CD4-positive, alpha-beta T cell treated with Interleukin-15 for 4 hours (primary cell): ENCODE measurements at regions not wholly inside any gene's neighbourhood (a gene's known extent, or its start where the extent isn't known, plus 50 kb on each side); places are given as distances from the start of the nearest gene placed in this dataset.

Source experiments
- DNase-seq: peaks from one replicate; pipeline ENCODE4 v3.0.0-alpha.2; 2020; ENCODE audit warnings: low spot score

GRCh38 chr20:59376109-59376841 is 75.9 kb downstream of the EDN3 start:
- DNase-seq = no peak

- DNase-seq = no peak
Measured at GRCh38 chr20:59376998-59377397, 76.6 kb downstream of the EDN3 start.

DNA sequence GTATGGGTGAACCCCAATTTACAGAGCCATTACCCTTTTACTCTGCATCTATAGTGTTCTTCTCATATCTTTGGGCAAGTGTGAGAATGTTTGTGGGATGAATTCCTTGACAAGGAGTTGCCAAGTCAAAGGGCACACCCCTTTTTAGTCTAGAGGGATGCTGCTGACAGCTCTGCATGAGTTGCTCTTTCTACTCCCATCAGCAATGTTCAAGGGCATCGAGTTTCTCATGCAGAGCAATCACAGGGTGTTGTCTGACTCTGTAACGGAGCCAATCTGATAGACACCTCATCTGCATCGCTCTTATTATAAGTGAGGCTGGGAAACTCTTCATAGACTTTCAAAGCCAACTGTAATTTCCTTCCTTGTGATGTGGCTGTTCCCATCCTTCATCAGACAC is 77.4 kb downstream of the EDN3 start:
- DNase-seq = no peak

GRCh38 chr20:59378396-59378795 is 78.0 kb downstream of the EDN3 start:
- no peak for DNase-seq

- DNase-seq = no peak
Measured at GRCh38 chr20:59378966-59379365, 78.6 kb downstream of the EDN3 start.

GRCh38 chr20:59381689-59382088 is 81.3 kb downstream of the EDN3 start:
- DNase-seq = no peak

- no peak for DNase-seq
Measured at GRCh38 chr20:59382157-59382725, 81.8 kb downstream of the EDN3 start.

DNA sequence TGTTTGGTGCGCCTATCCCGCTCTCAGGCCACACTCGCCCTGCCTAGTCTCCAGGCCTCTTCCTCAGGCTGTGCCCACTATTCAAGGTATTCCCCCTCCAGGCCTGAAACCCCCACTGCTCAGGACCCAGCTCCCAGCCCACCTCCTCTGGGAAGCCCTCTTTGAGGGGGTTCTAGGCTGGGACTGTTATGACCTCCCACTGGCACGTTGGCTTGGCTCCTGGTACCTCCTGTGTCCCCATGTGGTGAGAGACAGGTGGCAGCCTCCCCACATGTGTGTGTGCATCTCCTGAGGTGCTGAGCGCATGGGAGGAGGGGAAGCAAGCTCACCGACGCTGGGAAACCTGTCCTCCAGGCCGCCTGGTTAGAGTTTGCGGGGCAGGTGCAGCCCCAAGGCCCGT is 82.5 kb downstream of the EDN3 start:
- DNase-seq = no peak

DNA sequence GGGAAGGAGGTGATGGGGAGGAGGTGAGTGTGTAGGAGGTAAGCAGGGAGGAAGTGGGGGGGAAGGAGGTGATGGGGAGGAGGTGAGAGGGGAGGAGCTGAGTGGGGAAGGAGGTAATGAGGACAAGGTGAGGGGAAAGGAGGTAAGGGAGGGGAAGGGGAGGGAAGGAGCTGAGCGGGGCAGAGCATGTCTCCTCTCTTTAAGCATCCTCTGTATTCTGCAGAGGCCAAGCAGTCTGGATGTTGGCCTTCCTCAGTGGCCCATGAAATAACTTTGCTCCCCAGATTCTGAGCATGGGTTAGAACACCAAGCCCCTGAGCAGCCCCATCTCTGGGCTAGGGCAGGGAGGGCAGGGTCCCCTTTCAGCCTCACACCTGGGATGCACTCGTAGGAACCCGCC is 84.6 kb downstream of the EDN3 start:
- no peak for DNase-seq

- DNase-seq = no peak
Measured at GRCh38 chr20:59385480-59385879, 85.1 kb downstream of the EDN3 start.

DNA sequence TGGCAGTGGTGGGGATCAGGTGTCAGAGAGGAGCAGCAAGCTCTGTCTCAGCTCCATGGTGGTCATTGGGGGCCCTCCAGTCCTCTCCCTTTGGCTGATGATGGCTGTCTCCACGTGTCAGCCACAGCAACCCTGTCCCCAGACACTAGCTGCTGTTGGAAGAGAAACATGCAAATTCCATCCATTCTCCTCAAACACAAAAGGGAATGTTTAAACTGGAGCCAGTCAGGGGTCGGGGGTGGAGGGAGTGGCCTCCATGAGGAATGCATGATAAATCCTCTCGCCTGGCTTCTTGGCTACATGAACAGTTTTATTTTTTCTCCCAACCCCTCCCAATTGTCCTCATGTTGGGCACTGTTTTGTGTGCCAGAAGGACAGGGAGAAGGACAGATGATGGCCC is 86.4 kb downstream of the EDN3 start:
- DNase-seq = no peak

DNA sequence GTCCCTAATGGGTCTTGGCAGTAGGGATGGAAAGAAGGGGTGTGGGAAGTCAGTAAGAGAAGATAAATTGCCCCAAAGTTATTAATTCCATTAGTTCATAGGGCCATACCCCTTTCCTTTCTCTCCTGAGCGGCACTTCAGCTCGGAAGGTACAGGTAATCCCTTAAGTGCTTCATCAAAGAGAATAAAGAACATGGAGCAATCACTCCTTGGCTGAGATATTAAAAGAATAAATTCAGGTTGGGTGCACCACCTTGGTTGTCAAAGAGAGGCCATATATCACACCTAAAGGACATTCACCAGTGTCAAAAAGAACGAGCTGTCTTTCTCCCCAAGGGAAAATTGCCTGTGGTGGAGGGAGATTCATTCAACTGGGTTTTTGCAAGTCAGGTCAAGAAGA is 87.5 kb downstream of the EDN3 start:
- no peak for DNase-seq

GRCh38 chr20:59388402-59388801 is 88.0 kb downstream of the EDN3 start:
- no peak for DNase-seq

DNA sequence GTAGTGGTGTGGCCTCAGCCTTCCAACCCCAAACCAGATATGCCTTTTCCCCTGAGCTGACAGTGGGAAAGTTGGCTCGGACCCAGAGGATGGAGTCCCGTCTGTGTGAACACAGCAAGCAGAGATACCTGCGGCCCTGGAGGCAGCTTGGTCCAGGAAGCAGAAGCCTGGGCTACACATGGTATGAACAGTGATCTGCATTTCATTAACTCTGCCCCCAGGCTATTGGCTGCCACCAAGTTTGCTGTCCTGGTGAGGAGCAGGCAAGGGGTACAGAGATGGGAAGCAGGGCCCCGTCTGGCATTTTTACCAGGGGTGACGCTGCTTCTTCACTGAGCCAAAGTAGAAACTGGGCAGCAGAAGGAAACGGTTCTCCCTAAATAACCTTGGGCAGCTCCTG is 90.0 kb downstream of the EDN3 start:
- DNase-seq = no peak

DNA sequence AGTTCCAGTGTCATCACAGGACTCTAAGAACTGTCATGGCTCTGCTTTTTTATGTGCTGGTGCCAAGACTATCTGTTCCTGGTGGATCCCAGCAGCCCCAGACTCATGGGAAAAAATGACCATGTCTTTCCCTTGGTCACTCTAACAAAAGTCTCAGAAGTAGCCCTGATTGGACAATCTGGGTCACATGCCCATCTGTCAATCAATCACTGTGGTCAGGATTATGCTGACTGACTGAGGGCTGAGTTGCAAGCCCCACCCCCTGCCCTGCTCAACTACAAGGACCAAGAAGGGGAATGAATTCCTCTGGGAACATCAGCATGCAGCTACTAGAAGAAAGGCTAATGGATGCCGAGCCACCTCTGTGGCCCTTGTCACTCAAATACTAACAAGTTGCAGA is 91.6 kb downstream of the EDN3 start:
- DNase-seq = no peak

- no peak for DNase-seq
Measured at GRCh38 chr20:59392736-59393135, 92.3 kb downstream of the EDN3 start.

DNA sequence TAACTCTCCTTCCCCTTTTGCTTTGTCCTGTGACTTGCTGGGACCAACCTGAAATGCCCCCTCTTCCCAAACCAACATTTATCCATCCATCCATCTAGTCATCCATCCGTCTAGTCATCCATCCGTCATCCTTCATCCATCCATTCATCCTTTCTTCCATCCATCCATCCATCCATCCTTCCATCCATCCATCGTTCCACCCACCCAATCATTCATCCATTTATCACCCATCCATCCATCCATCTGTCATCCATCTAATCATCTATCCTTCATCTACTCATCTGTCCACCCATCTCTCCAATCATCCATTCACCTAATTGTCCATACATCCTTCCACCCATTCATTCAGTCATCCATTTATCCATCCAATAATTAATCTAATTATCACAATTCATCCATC is 92.7 kb downstream of the EDN3 start:
- DNase-seq = no peak

DNA sequence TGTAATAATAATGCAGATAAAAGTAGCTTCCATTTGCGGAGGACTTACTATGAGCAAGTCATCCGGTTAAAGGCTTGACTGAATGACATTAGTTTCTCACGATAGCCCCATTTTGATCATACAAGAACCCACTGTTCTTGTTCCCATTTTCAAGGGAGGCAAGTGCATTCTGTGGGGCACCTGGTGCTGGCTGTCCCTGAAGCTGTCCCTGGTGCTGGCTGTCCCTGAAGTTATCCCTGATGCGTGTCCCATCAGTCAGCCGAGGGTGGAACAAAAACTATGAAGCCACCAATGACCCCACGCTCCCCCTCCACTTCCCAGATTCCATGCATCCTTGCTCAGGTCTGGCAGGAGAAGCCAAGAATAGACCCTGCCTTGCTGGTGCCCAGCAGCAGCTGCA is 95.3 kb downstream of the EDN3 start:
- no peak for DNase-seq

GRCh38 chr20:59398537-59399205 is 98.3 kb downstream of the EDN3 start:
- no peak for DNase-seq

DNA sequence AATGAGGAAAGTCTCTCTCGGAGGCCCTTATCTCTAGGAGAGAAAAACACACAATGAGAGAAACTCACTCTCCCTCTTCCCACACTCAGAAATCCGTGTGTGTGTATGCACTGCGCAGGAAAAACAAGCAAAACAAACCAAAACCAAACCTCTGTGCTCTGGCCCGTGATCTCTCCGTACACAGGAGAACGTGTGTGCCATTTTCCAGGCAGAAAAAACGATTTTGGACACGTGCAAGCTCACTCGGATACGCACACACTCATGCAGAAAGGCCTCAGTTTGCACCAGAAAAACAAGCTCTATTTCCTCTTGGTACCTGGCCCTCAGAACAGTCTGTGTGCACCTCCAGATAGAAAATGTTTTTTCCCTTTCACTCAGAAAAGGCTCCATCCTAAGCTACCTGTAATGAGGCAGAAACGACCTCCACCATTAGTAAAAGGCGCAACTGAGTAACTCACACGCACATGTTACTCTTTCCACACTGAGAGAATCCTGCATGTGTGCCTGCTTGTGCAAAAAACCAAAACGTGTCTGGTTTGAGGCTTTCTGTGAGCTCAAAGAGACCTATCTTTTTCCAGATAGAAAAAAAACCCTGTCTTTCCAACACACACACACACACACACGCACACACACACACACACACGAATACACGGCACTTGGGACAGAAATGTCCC is 99.2 kb downstream of the EDN3 start:
- no peak for DNase-seq

DNA sequence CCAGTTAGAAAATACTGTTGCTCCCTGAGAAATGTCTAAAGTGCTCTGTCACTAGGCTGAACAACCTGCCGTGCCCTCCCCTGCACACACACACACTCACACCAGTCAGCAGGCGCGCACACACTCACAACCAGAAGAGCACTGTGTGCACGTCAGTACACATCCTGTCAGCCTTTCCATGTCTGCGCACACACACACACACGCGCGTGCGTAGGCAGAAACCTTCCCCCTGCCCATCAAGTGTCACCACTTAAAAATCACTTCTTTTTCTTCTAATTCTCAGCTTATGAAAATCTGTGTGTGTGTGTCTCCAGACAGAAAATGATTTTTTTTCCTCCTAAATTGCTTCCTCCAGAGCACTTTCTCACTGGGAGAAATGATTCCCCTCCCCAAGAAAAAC is 100.3 kb downstream of the EDN3 start:
- DNase-seq = no peak

DNA sequence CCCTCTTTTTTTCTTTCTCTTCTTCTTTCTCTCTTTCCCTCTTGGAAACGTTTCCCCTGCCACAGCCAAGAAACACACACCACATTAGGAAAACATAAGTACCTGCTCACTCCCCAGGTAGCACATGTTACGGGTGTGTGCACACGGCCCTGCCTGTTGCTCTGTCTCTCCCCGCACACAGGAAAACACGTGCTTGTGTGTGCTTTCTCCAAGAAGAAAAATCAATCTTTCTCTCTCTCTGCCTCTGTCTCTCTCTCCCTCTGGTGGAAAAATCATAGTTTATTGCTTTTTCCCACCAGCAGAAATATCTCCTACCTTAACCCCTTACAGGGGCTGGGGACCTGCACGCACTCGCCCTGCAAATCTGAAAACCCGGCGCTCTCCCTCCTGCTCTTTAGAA is 102.3 kb downstream of the EDN3 start:
- DNase-seq = no peak
